ENCODE measurements at regions not wholly inside any gene's neighbourhood (a gene's known extent, or its start where the extent isn't known, plus 50 kb on each side); places are given as distances from the start of the nearest gene placed in this dataset.
"Not testable (repeated sequence)": the region's sequence is repeated elsewhere in the genome, so short reads cannot be mapped to it uniquely, and the experiment has no call there.

- H3K4me1 ChIP-seq: peaks cover 0 to 6% (median 0%) of the 10 kb centered on the region in 12 donors
- DNase-seq: no peak
- no peak overlapping the region for H3K27ac ChIP-seq
- TF ChIP-seq POLR2A (IDR thresholded peaks at IDR 0.05) (no peak), CTCF (IDR thresholded peaks at IDR 0.05) (no peak)
- H3K4me3 ChIP-seq: no peak overlapping the region
- H3K36me3 ChIP-seq: no peaks in the 10 kb centered on the region
- peaks cover 7 to 65% (median 32%) of the 10 kb centered on the region in 9 donors for H3K27me3 ChIP-seq
- intact Hi-C loops (cut with DNase I): loop anchor here in 9 of 10 donors (5.0 to 10.0 kb wide), 10 partner anchors 93 to 1113 kb away; partner anchors contain the start of genes FNDC8 (in 3 of the 9), RAD51D (in 3 of the 9) and SLFN12L (in 1 of the 9)
- no peak for ATAC-seq
- no peaks in the 10 kb centered on the region for H3K9me3 ChIP-seq
- WGBS, 4 donors: 4 to 14% (median 7%) methylated on average over 24 to 29 of the region's 29 CpGs
These were observed 61.2 kb upstream of the CCL1 start for GRCh38 chr17:34423978-34424813.

- DNase-seq, H3K9me3 ChIP-seq, H3K4me3 ChIP-seq, H3K27ac ChIP-seq, H3K4me1 ChIP-seq, H3K36me3 ChIP-seq, ATAC-seq: not testable (repeated sequence)
- peaks cover 7 to 65% (median 32%) of the 10 kb centered on the region in 9 donors for H3K27me3 ChIP-seq
- WGBS, 4 donors: 70 to 81% (median 80%) methylated on average over 5 to 7 of the region's 7 CpGs
- intact Hi-C loops (cut with DNase I): loop anchor here in 9 of 10 donors (5.0 to 10.0 kb wide), 10 partner anchors 94 to 1114 kb away; partner anchors contain the start of genes FNDC8 (in 3 of the 9), RAD51D (in 3 of the 9) and SLFN12L (in 1 of the 9)
These were observed 60.3 kb upstream of the CCL1 start for GRCh38 chr17:34423315-34423714.

GRCh38 chr17:34420900-34421299 lies 57.9 kb upstream of the CCL1 start:
- no peak for ATAC-seq
- Histone ChIP-seq H3K27me3 (peaks cover 7 to 64% (median 36%) of the 10 kb centered on the region in 9 donors), H3K27ac (no peak overlapping the region), H3K36me3 (no peaks in the 10 kb centered on the region), H3K4me3 (no peak overlapping the region), H3K4me1 (peaks cover 0 to 6% (median 0%) of the 10 kb centered on the region in 12 donors), H3K9me3 (no peaks in the 10 kb centered on the region)
- WGBS, 4 donors: 44 to 69% (median 58%) methylated on average over 3 of the region's 3 CpGs
- no peak for DNase-seq
- TF ChIP-seq CTCF (IDR thresholded peaks at IDR 0.05) (no peak), POLR2A (IDR thresholded peaks at IDR 0.05) (no peak)
- intact Hi-C loops (cut with DNase I): loop anchor here (1.0 to 10.0 kb wide), 16 partner anchors 96 to 1116 kb away; partner anchors contain the start of genes RAD51D (in 5 of the 10), FNDC8 (in 4 of the 10) and SLFN12L (in 1 of the 10)

- 3 to 5% (median 4%) methylated on average over 6 of the region's 6 CpGs for WGBS, 4 donors
- Histone ChIP-seq H3K36me3 (no peaks in the 10 kb centered on the region), H3K4me1 (peaks cover 0 to 6% (median 0%) of the 10 kb centered on the region in 12 donors), H3K9me3 (no peaks in the 10 kb centered on the region), H3K27me3 (peaks cover 7 to 66% (median 38%) of the 10 kb centered on the region in 9 donors), H3K27ac (no peak overlapping the region), H3K4me3 (no peak overlapping the region)
- ATAC-seq (peak; percentile 61 to 74 (median 68)), DNase-seq (peak in 4 of 5 donors; percentile 39 to 54 (median 48))
- intact Hi-C loops (cut with DNase I): loop anchor here (1.0 to 10.0 kb wide), 16 partner anchors 97 to 1117 kb away; partner anchors contain the start of genes RAD51D (in 5 of the 10), FNDC8 (in 4 of the 10) and SLFN12L (in 1 of the 10)
- no peak for TF ChIP-seq POLR2A (IDR thresholded peaks at IDR 0.05)
- TF ChIP-seq CTCF (IDR thresholded peaks at IDR 0.05): peak; percentile 91 to 98 (median 94)
These were observed 57.3 kb upstream of the CCL1 start for GRCh38 chr17:34420254-34420766.

Measured in heart left ventricle (tissue), 16 donors.